GM18868 (cell line): ENCODE measurements at regions not wholly inside any gene's neighbourhood (a gene's known extent, or its start where the extent isn't known, plus 50 kb on each side); places are given as distances from the start of the nearest gene placed in this dataset.

Source experiments
- ATAC-seq: cut with Tn5 transposase; IDR thresholded peaks from one replicate; pipeline ENCODE4 v1.9.1; 2021; ENCODE audit warnings: mild to moderate bottlenecking, moderate library complexity; ENCODE audit not compliant: unreplicated experiment

DNA sequence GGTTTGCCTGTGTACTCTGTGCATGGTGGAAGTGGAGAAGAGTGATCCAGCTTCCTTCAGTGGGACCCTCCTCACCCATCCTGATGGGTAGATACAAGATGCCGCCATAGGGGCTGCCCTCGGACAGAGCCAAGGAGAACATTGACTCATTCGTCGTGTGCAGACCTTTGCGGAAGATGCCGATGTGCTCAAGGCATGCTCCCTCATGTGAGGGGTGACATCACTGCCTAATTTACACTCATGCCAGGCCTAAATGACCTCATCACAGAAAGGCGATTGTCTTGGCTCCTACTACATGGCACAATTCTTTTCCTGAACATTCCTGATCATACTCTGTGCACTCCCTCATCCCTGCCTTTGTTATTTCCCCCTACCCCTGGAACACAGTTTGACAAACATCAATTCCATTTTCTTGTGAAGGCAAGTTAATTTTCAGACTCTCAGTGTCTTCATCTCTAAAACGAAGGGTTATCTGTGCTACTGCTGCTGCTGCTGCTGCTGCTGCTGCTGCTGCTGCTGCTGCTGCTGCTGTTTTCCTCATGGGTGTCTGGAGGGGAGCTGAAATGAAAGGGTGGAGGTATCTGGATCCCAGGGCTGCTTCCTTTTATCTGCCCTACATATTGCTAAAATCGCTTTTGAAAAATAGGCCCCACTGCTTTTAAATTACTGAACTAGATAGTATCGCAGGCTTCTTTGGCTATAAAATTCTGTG, 146.5 kb upstream of the ARGLU1 start:
- ATAC-seq: no peak

DNA sequence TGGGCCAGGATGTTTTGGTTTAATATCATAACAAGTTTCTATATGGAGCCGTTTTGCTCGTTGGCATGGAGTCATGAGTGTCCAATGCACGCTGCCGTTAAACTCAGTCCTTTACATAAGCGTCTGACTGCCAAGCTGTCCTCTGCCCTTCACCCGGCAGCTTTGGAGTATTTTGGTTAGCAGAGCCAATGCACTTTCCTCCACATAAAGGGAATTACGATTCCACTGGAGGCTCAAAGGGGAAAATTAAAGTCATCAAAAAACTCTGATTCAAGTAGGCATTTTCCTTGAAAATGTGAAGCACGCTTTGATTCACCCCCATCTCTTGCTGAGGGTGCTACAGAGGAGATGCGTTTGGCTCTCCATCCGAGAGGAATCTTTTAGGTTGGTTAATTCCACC, 144.4 kb upstream of the ARGLU1 start:
- ATAC-seq: no peak

DNA sequence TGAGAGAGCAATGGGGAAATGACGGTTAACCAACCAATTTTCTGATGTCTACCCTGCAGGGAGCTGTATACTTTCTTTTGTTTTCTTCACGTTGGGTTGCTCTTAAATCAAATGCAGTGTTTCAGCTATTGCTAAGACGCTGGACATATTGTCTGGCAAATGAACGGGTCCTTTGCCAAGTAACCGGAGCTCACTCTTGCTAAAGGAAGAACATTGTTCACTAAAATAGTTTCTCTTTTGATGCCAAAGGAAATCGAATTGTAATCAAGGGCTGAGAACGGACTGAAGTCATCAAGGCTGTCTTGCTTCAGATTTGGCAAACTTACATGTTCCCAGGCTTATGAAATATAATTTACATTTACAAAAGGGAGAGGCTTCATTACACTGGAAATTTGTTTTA, 142.3 kb upstream of the ARGLU1 start:
- ATAC-seq: no peak

DNA sequence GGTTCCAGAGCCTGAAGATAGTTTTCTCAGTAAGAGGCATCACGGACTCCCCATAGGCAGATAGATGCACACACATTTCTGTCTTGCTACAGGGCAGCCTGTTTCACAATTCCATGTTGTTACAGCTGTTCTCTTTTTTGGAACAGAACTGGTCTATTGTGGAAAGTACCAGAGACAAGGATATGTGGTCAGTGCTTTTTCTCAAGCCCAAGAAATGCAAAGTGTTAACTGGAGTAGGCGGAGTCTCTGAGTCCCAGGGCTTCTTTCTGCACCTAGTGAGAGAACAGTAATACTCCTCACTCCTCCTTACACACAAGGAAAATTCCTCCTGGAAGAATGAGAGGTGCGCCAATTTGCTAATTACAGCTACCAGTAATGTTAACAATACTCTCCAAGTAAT, 141.6 kb upstream of the ARGLU1 start:
- ATAC-seq: no peak

DNA sequence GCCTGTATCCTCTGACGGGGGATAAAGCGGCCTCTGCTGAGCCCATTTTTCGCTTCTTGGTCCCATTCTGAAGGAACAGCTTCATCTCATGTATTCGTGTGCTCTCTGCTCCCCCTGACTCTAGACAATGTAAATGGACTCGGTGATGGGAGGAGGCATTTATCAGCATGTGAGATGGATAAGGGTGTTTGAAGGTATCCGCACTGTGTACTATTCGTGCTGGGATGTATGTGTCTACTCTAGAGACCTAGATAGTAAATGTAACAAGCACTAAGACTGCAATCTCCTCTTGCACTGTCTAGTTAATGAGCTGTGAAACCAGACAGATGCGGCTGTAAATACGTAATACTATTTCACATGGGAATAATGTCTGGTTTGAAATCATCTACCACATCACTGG, 134.6 kb upstream of the ARGLU1 start:
- no peak for ATAC-seq

DNA sequence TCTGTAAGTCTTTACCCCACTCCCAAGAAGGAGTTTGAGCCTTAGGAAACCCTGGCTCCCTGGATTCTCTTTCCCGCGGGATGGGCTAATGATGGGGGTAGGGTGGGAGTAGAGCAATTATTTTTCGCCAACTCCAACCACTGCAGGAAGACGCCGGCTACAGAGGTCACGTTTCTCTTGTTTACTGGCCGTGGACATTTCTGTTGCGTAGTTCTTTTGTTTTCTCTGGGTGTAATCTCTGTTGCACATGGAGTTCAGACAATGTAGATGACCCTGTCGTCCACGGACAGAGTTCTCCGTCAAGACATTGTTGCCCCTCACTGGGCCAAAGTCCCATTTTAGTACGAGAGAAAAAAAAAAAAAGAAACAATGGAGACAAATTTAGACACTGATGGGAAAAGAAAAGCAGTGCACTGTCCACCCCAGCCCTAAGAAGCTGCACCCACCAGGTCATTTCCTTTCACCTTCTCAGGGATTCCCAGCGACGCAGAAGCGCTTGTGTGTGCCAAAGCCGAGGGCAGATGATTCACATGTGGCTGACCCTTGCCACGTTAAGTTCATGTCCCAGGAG, 133.9 kb upstream of the ARGLU1 start:
- ATAC-seq: no peak

DNA sequence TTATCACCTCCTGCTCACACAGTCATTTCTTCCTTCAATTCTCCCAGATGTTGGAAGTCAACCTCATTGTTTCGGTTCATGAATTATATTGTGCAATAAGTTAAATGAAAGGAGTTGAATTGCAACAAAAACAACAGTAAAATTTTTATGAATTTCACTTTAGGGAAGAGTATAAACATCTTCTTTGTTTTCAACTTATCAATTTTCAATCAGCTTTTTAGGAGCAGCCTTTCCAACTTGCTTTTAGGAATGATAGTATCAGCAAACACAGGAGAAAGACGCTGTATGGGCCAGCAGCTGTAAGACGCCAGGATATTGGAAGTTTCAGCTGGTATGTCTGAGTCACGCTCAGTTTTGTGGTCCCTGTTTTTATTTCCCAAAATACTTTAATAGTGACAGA, 132.5 kb upstream of the ARGLU1 start:
- ATAC-seq: no peak

DNA sequence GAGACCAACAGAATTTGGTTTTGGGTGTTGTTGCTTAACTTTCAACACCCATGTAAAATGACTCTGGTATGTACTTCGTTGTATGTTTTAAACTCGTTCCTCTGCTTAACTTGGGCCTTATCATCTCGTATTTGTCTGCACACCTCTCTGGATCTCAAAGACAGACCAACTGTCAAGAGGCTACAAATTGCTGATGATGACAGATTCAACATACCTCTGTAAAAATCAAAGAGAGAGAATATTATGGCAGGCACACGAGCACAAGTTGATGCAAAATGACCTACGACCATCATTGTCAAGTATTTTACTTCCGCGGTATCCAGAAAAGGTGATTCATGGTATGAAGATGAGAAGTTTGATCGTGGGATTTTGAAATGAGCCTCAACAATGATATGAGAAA, 132.1 kb upstream of the ARGLU1 start:
- ATAC-seq: no peak

DNA sequence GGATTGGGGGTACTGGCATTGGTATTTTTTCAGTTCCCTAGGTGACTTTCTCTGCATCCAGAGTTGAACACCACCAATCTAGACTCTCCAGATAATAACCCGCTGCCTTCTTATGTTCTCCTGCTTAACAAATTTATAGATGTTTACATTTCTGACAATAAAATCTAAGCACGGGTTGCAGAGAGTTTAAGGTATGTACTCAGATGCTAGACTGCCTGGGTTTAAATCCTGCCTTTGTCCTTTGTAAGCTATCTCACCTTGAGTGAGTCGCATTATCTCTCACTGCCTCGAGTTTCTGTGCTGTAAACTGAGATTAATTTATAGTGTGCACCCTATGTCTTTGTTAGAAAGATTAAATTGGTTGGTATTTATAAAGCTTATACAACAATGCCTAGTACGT, 131.4 kb upstream of the ARGLU1 start:
- no peak for ATAC-seq

DNA sequence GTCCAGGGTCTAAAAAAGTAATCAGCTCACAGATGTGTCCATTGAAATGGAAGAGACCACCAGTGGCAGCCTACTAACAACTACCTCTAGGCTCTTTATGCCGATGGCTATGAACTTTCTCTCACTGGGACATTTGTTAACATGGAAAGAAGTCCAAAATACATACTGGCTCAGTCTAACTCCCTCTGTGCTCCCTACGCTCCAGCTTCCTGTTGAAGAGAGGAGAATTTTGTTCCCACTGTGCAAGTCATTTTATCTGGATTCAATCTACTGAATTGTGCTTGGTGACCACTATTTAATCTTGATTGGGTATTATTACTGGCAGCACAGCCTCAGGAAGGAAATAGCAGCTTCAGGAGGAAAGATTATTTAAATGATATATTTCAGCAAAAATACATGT, 128.8 kb upstream of the ARGLU1 start:
- no peak for ATAC-seq

DNA sequence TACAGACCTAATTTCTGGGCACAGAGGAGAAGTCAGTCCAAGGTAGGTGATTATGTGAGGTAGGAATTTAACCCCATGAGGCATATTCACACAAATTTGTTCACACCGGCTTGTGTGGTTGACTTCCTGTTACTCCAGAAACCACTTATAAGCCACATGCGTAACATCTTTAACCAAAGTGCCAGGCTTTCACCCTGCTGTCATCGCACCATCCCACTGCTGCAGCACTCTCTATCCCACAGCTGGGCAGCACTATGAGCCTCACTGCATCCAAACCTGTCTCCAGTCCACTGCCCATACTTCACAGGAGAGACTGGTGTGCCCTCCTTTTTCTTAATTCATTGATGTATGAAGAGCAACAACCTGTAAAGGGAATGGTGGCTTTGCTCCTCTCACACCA, 128.2 kb upstream of the ARGLU1 start:
- ATAC-seq: no peak

DNA sequence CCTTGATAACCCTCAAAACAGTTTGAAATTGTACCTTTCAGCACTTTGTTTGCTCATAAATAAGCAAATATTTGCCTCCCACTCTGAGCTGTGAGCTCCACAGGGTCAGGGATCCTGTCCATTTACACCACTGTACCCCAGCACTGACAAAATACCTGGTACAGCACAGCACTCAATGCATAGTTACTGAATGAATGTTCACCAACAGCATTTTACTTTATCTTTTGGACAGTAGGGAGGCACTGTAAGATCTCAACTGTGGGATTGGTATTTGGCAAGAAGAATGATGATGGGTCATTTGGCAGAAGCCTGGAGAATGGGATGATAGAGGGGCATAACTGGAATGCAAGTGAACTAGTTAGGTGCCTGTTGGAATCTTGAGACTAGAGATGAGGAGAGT, 127.2 kb upstream of the ARGLU1 start:
- no peak for ATAC-seq

DNA sequence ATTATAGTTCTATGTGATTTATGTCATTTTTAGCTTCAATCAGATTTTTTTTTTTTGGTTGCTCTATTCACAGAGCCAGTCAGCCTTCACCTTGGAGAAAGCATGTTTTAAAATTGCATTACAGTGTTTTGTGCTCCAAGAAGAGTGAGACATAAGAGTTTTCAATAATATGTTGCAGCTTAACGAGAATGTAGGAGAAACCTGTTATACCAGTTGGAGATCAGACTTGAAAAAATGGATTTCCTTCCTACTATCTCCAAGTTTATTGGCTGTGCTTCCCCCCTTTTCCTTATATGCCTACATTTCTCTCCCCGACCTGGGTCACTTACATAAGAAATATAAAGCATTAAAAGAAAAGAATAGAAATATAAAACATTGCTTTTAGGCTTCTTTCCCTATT, 123.9 kb upstream of the ARGLU1 start:
- no peak for ATAC-seq

DNA sequence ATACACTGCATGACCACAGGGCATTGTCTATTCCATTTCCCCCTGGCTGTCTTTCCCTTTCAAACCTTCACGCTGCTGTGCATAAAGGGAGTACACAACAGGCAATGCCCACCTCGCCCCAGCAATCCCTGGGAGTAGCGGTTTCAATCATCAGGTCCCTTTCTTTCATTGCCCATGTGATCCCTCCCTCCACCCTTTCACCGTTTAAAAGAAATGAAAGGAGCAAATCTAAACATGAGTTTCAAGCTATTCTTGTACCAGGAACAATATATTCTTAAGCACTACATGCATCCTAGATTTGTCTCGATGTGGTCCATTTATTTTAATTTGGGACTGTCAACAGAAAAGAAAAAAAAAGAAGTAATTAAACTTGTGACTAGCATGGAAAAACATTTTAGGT, 123.4 kb upstream of the ARGLU1 start:
- ATAC-seq: no peak

DNA sequence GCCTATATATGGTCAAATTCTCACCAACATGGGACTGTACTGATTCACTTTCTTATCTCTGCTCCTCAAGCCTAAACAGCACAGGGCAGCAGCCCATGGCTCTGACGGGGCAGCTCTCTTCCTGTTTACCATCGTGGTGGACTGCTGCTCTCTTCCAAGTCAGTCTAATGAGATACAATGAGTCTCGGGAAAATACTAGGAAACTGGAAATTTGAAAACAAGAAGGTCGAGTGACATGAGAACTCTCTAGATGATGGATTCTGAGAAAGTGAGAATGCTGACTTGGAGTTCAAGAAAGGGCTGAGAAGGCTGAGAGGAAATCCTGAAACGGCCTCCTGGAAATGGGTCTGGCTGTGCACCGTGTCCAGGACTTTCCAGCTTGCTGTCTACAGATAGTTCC, 122.8 kb upstream of the ARGLU1 start:
- no peak for ATAC-seq

DNA sequence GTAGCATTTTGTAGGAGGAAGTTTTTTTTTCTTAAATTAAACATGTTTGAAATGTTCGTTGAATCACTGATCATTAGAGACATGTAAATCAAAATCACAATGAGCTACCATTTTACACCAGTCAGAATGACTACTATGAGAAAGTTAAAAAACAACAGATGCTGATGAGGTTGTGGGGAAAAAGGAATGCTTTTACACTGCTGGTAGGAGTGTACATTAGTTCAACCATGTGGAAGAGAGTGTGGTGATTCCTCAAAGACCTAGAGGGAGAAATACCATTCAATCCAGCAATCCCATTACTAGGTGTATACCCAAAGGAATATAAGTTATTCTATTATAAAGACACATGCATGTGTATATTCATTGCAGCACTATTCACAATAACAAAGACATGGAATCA, 122.0 kb upstream of the ARGLU1 start:
- ATAC-seq: no peak

DNA sequence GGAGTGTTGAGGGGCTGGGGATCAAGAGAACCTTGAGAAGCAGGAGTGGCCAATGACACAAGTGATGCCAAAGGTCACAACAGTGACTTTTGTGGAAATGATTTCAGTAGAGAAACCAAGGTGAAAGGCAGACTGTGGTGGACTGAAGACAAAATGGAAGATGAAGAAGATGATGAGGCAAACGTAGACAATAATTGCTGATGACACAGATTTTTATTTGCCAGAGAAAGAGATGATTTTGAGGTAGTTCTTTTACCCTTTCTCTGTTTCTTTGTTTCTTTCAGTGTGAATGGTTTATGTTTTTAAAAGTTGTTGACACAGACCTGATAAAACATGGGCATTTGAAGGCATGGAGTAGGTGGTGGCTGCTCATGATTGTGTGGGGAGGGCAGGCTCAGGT, 121.0 kb upstream of the ARGLU1 start:
- ATAC-seq: no peak

DNA sequence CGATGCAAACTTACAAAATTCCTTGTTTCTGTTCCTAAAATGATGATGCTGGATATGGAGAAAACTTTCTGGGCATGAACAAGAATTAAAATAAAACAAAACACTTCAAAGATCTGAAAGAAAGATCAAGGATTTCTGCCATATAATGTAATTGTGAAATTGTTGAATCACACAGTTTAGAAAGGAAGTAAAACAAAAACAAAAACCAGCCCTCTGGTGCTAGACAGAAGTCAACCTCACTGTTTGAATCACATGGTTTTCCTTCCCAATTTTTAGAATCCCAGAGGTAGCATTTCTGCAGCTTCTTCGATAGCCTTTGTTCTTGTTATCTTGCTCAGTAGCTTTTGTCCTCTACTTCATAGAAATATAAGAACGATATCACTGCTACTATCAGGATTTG, 118.2 kb upstream of the ARGLU1 start:
- no peak for ATAC-seq

DNA sequence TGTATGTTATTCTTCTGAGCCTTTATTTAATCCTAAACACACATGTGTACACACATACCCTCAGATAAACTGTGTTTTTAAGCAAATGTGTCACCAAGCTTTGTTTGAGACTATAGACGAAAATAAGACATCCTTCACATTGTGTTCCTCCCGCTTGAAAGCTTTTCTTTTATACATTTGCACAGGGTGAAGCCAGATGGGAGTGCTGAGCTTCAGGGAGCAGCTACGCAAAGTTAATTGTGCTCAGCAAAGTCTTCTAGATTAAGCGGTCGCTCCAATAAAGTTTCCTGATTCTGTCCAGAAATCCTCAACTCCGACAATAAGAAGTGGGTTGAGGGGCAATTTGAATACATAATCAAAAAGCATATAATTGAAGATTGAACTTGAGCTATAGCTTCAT, 117.2 kb upstream of the ARGLU1 start:
- no peak for ATAC-seq

DNA sequence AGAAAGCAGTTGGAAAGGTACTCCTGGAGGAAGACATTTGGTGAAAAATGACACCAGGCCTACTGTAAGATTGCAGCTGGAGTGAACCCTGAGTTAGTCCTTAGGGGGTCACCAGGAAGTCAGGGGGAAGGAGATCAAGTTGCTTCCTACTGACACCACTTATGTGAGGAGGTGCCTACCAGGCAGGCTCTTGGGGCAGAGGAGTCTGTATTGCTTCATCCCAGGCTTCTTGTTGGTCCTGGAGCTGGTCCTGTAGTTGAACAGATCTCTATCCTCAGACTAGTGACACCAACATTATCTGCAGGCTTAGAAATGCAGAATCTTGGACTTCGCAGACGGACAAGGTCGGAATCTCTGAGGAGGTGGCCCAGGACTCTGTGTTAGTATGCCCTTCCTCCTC, 116.0 kb upstream of the ARGLU1 start:
- ATAC-seq: no peak

DNA sequence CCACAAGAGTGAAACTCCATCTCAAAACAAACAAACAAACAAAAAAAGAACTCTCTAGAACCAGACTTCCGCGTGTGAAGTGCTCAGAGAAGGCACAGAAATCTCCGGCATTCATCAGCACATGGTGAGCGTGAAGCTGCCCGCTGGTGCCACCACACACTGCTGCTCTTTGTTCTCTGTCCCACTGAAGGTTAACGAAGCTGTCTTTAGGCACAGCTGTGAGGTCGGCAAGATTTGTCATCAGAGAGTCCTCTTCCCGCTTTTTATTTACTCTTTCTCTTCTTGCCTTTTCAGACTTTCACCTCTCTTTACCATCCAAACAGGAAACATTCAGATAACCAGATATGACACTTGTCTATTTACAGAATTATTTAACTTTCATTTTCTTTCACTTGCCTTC, 115.2 kb upstream of the ARGLU1 start:
- ATAC-seq: no peak

DNA sequence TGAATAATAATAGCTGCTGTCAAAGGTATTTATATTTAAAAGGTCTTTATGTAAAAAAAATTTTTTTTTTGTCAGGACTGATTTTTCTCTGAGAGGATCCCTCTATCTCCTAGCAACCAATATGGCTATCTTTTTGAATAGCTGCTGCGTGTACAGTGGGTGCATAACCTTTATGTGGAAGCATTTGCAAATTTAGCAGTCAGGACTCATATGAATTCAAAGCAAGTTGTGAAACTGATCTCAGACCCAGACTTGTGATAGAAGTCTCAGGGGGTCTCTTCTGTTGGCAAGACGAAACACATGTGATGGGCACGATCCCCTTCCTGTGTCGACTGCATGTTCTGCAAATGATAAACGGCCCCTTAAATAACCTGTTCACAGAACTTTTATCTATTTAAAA, 114.1 kb upstream of the ARGLU1 start:
- no peak for ATAC-seq

DNA sequence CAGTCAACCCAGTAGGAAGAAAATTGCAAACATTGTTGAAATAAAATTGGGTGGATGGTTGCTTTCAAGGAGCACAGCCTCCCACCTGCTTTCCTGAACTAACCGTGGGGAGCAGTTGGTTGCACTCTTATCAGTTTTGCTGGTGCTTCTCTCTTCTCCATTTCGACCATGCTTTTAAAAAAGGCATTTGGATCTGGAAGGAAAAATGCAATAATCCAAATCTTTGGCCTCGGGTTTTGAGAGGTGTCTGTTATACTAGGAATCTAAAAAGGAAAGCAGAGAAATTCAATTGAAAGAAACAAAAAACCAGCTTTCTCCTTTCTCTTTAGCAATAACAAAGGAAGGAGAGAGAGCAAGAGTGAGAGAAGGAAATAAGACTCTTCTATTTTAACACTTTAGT, 113.6 kb upstream of the ARGLU1 start:
- no peak for ATAC-seq
